ENCODE measurements at regions not wholly inside any gene's neighbourhood (a gene's known extent, or its start where the extent isn't known, plus 50 kb on each side); places are given as distances from the start of the nearest gene placed in this dataset.

DNA sequence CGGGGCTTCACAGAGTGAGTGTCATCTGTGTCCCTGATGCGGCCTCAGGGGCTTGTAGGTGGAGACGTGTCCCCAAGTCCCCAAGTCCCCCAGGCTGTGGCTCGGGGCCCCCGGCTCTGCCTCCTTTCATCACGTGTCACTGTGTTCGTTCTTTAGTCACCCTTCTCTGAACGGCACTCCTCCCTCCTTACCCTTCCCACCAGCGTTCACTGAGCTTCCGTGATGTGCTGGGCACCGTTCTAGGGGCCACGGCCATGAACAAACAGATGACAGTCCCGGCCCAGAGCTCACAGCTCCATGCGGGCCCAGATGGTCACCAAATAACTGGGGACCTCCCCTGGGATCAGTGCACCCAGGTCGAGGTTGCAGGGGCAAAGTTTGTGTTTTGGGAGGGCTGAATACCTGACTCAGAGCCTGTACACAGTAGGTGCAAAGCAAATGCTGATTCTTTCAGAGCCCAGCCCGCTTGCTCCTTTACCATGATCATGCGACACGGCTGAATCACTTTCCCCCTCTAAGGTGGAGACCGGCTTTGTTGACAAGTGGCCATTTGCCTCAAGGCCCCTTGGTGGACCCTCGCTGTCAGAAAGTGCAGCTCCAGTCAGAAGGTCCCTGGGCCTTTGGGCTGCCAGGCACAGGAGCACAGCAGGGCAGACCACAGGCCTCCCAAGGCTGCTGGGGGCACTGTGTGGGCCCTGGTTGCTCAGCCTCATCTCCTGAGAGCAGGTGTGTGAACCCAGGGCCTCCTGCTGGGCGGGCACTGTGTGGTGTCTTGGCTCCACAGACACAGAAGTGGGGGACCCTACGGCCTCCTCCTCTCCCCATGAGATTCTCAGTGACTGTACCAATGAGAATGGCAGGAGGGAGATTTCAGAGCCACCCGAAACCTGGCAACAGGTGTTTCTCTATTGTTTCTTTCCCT lies 592.5 kb downstream of the PTPRU start:
- Histone ChIP-seq H3K36me3 (no peaks in the 10 kb centered on the region), H3K27me3 (no peaks in the 10 kb centered on the region), H3K9me3 (no peaks in the 10 kb centered on the region), H3K27ac (no peak overlapping the region), H3K4me3 (no peak overlapping the region), H3K4me1 (ENCODE audit: insufficient read depth) (no peaks in the 10 kb centered on the region)
- TF ChIP-seq, protein P1, sequence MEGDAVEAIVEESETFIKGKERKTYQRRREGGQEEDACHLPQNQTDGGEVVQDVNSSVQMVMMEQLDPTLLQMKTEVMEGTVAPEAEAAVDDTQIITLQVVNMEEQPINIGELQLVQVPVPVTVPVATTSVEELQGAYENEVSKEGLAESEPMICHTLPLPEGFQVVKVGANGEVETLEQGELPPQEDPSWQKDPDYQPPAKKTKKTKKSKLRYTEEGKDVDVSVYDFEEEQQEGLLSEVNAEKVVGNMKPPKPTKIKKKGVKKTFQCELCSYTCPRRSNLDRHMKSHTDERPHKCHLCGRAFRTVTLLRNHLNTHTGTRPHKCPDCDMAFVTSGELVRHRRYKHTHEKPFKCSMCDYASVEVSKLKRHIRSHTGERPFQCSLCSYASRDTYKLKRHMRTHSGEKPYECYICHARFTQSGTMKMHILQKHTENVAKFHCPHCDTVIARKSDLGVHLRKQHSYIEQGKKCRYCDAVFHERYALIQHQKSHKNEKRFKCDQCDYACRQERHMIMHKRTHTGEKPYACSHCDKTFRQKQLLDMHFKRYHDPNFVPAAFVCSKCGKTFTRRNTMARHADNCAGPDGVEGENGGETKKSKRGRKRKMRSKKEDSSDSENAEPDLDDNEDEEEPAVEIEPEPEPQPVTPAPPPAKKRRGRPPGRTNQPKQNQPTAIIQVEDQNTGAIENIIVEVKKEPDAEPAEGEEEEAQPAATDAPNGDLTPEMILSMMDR (IDR thresholded peaks at IDR 0.05), result no peak
- TF ChIP-seq POLR2A (IDR thresholded peaks at IDR 0.05), result no peak
- TF ChIP-seq EP300 (IDR thresholded peaks at IDR 0.05), result no peak
- DNase-seq, result no peak
- 74 to 83% (median 80%) methylated on average over 23 of the region's 23 CpGs for WGBS, 3 donors
- intact Hi-C loops (cut with DNase I), result no loop called here

DNA sequence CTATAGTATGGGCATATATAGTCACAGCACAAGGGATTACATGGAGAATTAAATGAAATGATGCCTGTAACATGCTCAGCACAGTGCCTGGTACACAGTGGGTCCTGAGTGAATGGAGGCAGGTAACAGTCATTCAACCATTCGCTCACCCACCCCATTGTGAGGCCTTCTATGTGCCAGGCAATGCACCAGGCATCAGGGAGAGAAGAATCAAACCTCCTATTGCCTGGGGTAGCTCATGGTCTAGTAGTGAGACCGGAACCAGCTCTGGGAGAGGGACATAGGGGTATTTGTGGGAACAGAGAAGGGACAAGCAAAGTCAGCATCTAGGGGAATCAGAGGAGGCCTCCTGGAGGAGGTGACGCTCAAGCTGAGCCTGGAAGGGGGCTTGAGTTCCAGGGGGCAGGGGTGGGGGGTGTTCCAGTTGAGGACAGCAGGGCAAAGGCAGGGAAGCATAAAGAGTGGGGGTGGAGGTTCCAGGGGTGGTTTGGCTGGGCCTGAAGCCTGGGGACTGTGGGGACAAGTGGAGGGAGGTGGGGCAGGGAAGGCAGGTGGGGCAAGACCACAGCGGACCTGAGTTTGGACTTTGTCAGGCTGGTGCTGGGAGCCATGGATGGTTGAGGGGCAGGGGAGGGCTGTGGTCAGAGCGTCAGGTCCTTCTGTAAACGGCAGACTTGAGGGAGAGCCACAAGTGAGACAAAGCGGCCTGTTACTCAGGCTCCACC lies 591.6 kb downstream of the PTPRU start:
- H3K4me3 ChIP-seq, result no peak overlapping the region
- TF ChIP-seq POLR2A (IDR thresholded peaks at IDR 0.05) (no peak), EP300 (IDR thresholded peaks at IDR 0.05) (no peak)
- TF ChIP-seq, protein P1 (IDR thresholded peaks at IDR 0.05), result no peak
- H3K27ac ChIP-seq, result no peak overlapping the region
- no peak for DNase-seq
- intact Hi-C loops (cut with DNase I), result no loop called here
- no peaks in the 10 kb centered on the region for H3K4me1 ChIP-seq (ENCODE audit: insufficient read depth)
- H3K27me3 ChIP-seq, result no peaks in the 10 kb centered on the region
- 79 to 84% (median 80%) methylated on average over 7 of the region's 7 CpGs for WGBS, 3 donors
- no peaks in the 10 kb centered on the region for H3K9me3 ChIP-seq
- H3K36me3 ChIP-seq, result no peaks in the 10 kb centered on the region

DNA sequence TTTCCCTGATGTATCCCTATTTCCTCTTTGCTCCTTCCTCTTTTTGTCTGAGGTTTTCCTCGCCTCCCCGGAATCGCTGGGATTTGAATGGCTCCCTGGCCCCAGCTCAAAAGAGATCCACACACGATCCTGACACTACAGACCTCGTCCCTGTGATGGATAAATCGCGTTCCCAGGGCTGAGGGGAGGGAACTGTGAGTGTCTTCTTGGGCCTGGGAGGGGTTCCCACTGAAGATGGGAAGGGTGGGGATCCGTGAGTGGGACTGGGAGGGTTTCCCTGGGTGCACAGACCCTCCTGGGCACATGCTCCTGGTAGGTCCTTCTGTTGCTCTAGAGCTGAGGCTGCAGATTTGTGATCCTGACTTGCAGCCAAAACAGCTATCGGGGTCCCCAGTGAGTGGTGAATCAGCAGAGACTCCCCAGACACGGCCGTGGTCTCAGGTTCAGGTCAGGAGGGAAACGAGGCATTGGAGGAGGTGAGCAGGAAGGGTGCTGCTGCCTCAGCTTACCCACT lies 591.0 kb downstream of the PTPRU start:
- 61 to 69% (median 63%) methylated on average over 12 of the region's 12 CpGs for WGBS, 3 donors

DNA sequence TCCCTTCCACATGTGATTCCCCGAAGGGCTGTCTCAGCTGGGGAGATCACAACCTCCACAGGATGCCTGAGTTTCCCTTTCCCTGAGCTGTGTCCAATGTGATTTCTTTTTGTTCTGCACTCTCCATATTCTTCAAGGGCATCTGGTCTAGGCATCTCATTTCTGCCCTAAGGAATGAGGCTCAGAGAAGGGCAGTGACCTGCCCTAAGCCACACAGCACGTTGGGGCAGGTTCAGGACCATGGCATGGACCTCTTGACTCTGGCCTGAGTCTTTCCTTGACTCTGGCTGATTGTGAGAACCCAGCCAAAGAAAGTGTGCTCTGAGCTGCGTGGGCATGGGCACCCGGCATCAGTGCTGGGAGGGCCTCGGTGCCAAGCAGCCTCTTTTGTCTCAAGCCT lies 590.3 kb downstream of the PTPRU start:
- Histone ChIP-seq H3K9me3 (no peaks in the 10 kb centered on the region), H3K27ac (no peak overlapping the region), H3K36me3 (no peaks in the 10 kb centered on the region), H3K4me1 (ENCODE audit: insufficient read depth) (no peaks in the 10 kb centered on the region), H3K27me3 (no peaks in the 10 kb centered on the region), H3K4me3 (no peak overlapping the region)
- DNase-seq, result no peak
- 52 to 77% (median 63%) methylated on average over 5 of the region's 5 CpGs for WGBS, 3 donors
- TF ChIP-seq POLR2A (IDR thresholded peaks at IDR 0.05) (no peak), EP300 (IDR thresholded peaks at IDR 0.05) (no peak)
- TF ChIP-seq, protein P1 (IDR thresholded peaks at IDR 0.05), result no peak
- intact Hi-C loops (cut with DNase I), result no loop called here

More for the DNA sequence above, 591.0 kb downstream of the PTPRU start:
- intact Hi-C loops (cut with DNase I), result no loop called here
- no peak for DNase-seq
- H3K9me3 ChIP-seq, result no peaks in the 10 kb centered on the region
- no peaks in the 10 kb centered on the region for H3K4me1 ChIP-seq (ENCODE audit: insufficient read depth)
- H3K27ac ChIP-seq, result no peak overlapping the region
- no peaks in the 10 kb centered on the region for H3K36me3 ChIP-seq
- no peak for TF ChIP-seq POLR2A (IDR thresholded peaks at IDR 0.05)
- no peak for TF ChIP-seq EP300 (IDR thresholded peaks at IDR 0.05)
- TF ChIP-seq, protein P1 (IDR thresholded peaks at IDR 0.05), result no peak
- no peaks in the 10 kb centered on the region for H3K27me3 ChIP-seq
- H3K4me3 ChIP-seq, result no peak overlapping the region

Data from ovary (tissue), 7 donors.